ENCODE measurements at regions not wholly inside any gene's neighbourhood (a gene's known extent, or its start where the extent isn't known, plus 50 kb on each side); places are given as distances from the start of the nearest gene placed in this dataset.

- Histone ChIP-seq H4K20me1 (ENCODE audit: insufficient read depth, low read length) (no peaks in the 10 kb centered on the region), H3K4me2 (replicated peaks; ENCODE audit: extremely low read depth, low read length, poor library complexity, severe bottlenecking) (no peak overlapping the region), H2AFZ (ENCODE audit: insufficient read depth, low read depth, low read length, poor library complexity, severe bottlenecking) (no peak overlapping the region), H3K4me3 (replicated peaks in 1 of 3; ENCODE audit: low read depth in 2 of 3, low read length in 3 of 3) (no peak overlapping the region), H3K4me1 (ENCODE audit: control insufficient read depth in 1 of 2, insufficient read depth in 2 of 2, low read length in 2 of 2) (no peaks in the 10 kb centered on the region), H3K9me3 (replicated peaks in 1 of 2; ENCODE audit: control insufficient read depth in 1 of 2, insufficient read depth in 1 of 2, low read length in 2 of 2) (no peaks in the 10 kb centered on the region), H3K9ac (ENCODE audit: insufficient read depth, low read length, poor library complexity, severe bottlenecking) (no peak overlapping the region), H3K79me2 (ENCODE audit: insufficient read depth, low read length) (no peaks in the 10 kb centered on the region), H3K27me3 (ENCODE audit: control insufficient read depth in 2 of 2, insufficient read depth in 2 of 2, low read length in 2 of 2) (no peaks in the 10 kb centered on the region), H3K27ac (ENCODE audit: low read depth in 1 of 2, low read length in 2 of 2) (no peak overlapping the region), H3K36me3 (replicated peaks in 1 of 2; ENCODE audit: control insufficient read depth in 1 of 2, insufficient read depth in 2 of 2, low read length in 2 of 2) (no peaks in the 10 kb centered on the region)
- Mint-ChIP-seq H3K4me3 (no peak overlapping the region), H3K9me3 (peaks cover 0 to 4% (median 2%) of the 10 kb centered on the region in 7 donors), H3K4me1 (peaks cover 10% of the 10 kb centered on the region), H3K27me3 (ENCODE audit: low read depth in 3 of 3) (peaks cover 0 to 11% (median 6%) of the 10 kb centered on the region in 3 donors), H3K36me3 (no peaks in the 10 kb centered on the region), H3K27ac (no peak overlapping the region)
- no CpG with 5 or more reads among the region's 1 CpG for WGBS (ENCODE audit: insufficient coverage)
- no peak for TF ChIP-seq CTCF (IDR thresholded peaks at IDR 0.05)
- no peak for DNase-seq
- intact Hi-C loops (cut with micrococcal nuclease) = no loop called here
Observed at GRCh38 chr10:30744106-30744505, 114.6 kb upstream of the LYZL2 start.

DNA sequence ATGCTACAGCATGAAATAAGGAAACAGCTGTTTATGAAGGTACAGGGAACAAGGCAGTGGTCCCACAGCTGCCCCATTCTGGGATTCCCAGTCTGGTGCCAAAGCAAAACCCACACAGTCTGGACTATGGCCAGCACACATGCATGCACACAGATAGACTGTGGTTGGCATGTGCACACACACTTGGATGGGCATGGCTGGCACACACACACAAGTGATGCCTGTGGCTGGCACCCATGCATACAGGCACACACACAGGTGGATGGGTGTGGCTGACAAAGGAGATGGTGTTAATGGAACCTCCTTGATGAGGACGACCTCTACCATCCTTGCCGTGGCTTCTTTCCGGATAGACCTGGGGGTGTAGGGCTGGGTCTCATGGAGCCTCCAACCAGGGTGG lies 114.0 kb upstream of the LYZL2 start:
- intact Hi-C loops (cut with micrococcal nuclease) = no loop called here
- Mint-ChIP-seq H3K4me3 (no peak overlapping the region), H3K27ac (no peak overlapping the region), H3K4me1 (peaks cover 10% of the 10 kb centered on the region), H3K36me3 (no peaks in the 10 kb centered on the region), H3K27me3 (ENCODE audit: low read depth in 3 of 3) (peaks cover 0 to 11% (median 6%) of the 10 kb centered on the region in 3 donors), H3K9me3 (peaks cover 0 to 4% (median 2%) of the 10 kb centered on the region in 7 donors)
- H3K9me3 ChIP-seq (replicated peaks in 1 of 2; ENCODE audit: control insufficient read depth in 1 of 2, insufficient read depth in 1 of 2, low read length in 2 of 2) = no peaks in the 10 kb centered on the region
- no peaks in the 10 kb centered on the region for H3K36me3 ChIP-seq (replicated peaks in 1 of 2; ENCODE audit: control insufficient read depth in 1 of 2, insufficient read depth in 2 of 2, low read length in 2 of 2)
- no peak overlapping the region for H2AFZ ChIP-seq (ENCODE audit: insufficient read depth, low read depth, low read length, poor library complexity, severe bottlenecking)
- TF ChIP-seq CTCF (IDR thresholded peaks at IDR 0.05) = no peak
- H3K4me2 ChIP-seq (replicated peaks; ENCODE audit: extremely low read depth, low read length, poor library complexity, severe bottlenecking) = no peak overlapping the region
- H3K27ac ChIP-seq (ENCODE audit: low read depth in 1 of 2, low read length in 2 of 2) = no peak overlapping the region
- no peak overlapping the region for H3K9ac ChIP-seq (ENCODE audit: insufficient read depth, low read length, poor library complexity, severe bottlenecking)
- no peaks in the 10 kb centered on the region for H3K79me2 ChIP-seq (ENCODE audit: insufficient read depth, low read length)
- no CpG with 5 or more reads among the region's 3 CpGs for WGBS (ENCODE audit: insufficient coverage)
- H3K4me1 ChIP-seq (ENCODE audit: control insufficient read depth in 1 of 2, insufficient read depth in 2 of 2, low read length in 2 of 2) = no peaks in the 10 kb centered on the region
- no peaks in the 10 kb centered on the region for H4K20me1 ChIP-seq (ENCODE audit: insufficient read depth, low read length)
- H3K27me3 ChIP-seq (ENCODE audit: control insufficient read depth in 2 of 2, insufficient read depth in 2 of 2, low read length in 2 of 2) = no peaks in the 10 kb centered on the region
- DNase-seq = no peak
- H3K4me3 ChIP-seq (replicated peaks in 1 of 3; ENCODE audit: low read depth in 2 of 3, low read length in 3 of 3) = no peak overlapping the region

Data from CD14-positive monocyte (primary cell).